ENCODE measurements at regions not wholly inside any gene's neighbourhood (a gene's known extent, or its start where the extent isn't known, plus 50 kb on each side); places are given as distances from the start of the nearest gene placed in this dataset.
A peak's percentile ranks its signal among the peaks of the same experiment; 100 is the strongest.

GRCh38 chr15:98519767-98520550 is 128.4 kb upstream of the IGF1R start:
- Mint-ChIP-seq H3K27me3 (ENCODE audit: low read depth) (peaks cover 12% of the 10 kb centered on the region), H3K4me1 (peaks cover 14% of the 10 kb centered on the region), H3K9me3 (no peaks in the 10 kb centered on the region), H3K27ac (peak overlapping the region in 1 of 3 experiments; percentile 49), H3K4me3 (no peak overlapping the region), H3K36me3 (ENCODE audit: low read depth) (no peaks in the 10 kb centered on the region)
- TF ChIP-seq, protein P1, sequence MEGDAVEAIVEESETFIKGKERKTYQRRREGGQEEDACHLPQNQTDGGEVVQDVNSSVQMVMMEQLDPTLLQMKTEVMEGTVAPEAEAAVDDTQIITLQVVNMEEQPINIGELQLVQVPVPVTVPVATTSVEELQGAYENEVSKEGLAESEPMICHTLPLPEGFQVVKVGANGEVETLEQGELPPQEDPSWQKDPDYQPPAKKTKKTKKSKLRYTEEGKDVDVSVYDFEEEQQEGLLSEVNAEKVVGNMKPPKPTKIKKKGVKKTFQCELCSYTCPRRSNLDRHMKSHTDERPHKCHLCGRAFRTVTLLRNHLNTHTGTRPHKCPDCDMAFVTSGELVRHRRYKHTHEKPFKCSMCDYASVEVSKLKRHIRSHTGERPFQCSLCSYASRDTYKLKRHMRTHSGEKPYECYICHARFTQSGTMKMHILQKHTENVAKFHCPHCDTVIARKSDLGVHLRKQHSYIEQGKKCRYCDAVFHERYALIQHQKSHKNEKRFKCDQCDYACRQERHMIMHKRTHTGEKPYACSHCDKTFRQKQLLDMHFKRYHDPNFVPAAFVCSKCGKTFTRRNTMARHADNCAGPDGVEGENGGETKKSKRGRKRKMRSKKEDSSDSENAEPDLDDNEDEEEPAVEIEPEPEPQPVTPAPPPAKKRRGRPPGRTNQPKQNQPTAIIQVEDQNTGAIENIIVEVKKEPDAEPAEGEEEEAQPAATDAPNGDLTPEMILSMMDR (IDR thresholded peaks at IDR 0.05; ENCODE audit: unreplicated experiment in 3 of 3), result no peak

- H3K27me3 Mint-ChIP-seq (ENCODE audit: low read depth), result peaks cover 4% of the 10 kb centered on the region
- TF ChIP-seq, protein P1 (IDR thresholded peaks at IDR 0.05; ENCODE audit: unreplicated experiment in 3 of 3), result no peak
- no peak overlapping the region for H3K4me3 Mint-ChIP-seq
Observed at GRCh38 chr15:98522127-98522526, 126.2 kb upstream of the IGF1R start.

GRCh38 chr15:98523912-98524662 is 124.3 kb upstream of the IGF1R start:
- H3K9me3 Mint-ChIP-seq, result no peaks in the 10 kb centered on the region
- H3K4me1 Mint-ChIP-seq, result peaks cover 17% of the 10 kb centered on the region
- peaks cover 4% of the 10 kb centered on the region for H3K27me3 Mint-ChIP-seq (ENCODE audit: low read depth)

More at GRCh38 chr15:98522127-98522526, 126.2 kb upstream of the IGF1R start:
- no peaks in the 10 kb centered on the region for H3K36me3 Mint-ChIP-seq (ENCODE audit: low read depth)
- no peaks in the 10 kb centered on the region for H3K9me3 Mint-ChIP-seq
- H3K4me1 Mint-ChIP-seq, result peaks cover 20% of the 10 kb centered on the region
- no peak overlapping the region for H3K27ac Mint-ChIP-seq

DNA sequence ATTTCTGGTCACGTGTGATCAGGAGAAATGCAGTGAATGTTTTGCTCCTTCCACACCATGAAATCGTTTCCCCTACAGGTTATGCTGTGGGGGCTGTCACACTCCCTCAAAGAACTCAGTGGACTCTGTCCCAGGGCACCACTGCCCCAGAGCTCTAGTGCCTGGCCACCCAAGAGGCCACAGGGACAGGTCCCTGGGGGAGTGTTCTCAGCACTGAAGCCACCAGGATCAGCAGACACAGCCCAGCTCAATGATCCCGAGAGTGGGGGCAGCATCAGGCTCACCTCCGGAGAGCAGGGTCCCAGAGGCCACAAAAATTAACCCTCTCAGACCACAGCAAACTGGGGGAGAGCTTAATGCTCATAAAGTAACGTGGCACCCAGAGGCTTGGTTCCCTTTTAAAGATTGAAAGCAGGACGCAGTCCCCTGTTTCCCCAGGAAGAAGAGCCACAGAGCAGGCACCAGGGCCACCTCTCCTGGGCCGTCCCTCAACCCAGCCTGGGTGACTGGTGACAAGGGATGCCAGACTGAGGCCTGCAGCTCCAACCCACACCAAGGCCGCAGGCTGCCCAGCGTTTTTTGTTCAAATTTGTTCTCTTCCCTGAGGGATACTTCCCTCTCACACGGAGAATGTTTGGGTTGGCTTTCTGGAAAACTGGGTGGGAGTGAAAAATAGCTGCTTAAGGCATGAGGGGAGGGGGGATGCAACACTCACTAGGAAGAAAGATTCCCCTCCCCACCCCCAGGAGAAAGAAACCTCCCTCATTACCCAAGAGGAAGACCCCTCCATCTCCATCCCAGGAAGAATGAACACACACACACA is 123.3 kb upstream of the IGF1R start:
- Mint-ChIP-seq H3K4me1 (peaks cover 12% of the 10 kb centered on the region), H3K9me3 (no peaks in the 10 kb centered on the region), H3K27me3 (ENCODE audit: low read depth) (peaks cover 6% of the 10 kb centered on the region), H3K4me3 (peak overlapping the region in 2 of 3 experiments; percentile 44 to 57), H3K27ac (peak overlapping the region; percentile 92 to 97 (median 93)), H3K36me3 (ENCODE audit: low read depth) (no peaks in the 10 kb centered on the region)
- TF ChIP-seq, protein P1 (IDR thresholded peaks at IDR 0.05; ENCODE audit: unreplicated experiment in 3 of 3), result no peak

More at GRCh38 chr15:98523912-98524662, 124.3 kb upstream of the IGF1R start:
- Mint-ChIP-seq H3K27ac (peak overlapping the region; percentile 52 to 93 (median 60)), H3K4me3 (peak overlapping the region in 1 of 3 experiments; percentile 23), H3K36me3 (ENCODE audit: low read depth) (no peaks in the 10 kb centered on the region)
- TF ChIP-seq, protein P1 (IDR thresholded peaks at IDR 0.05; ENCODE audit: unreplicated experiment in 3 of 3), result no peak

DNA sequence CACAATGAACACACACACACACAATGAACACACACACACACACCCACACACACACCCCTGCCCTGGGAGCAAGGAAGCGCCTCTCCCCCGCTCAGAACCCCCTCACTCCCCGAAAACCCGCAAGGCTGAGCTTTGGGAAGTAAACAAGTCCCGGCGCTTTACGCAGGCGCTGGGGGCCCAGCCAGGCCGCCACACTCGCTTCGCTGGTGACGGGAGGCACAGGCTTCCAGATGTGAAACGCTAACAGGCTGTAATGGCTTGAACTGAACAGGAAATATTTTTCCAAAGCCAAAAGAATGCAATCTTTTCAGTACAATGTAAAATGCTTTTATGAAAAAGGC is 122.7 kb upstream of the IGF1R start:
- TF ChIP-seq, protein P1 (IDR thresholded peaks at IDR 0.05; ENCODE audit: unreplicated experiment in 3 of 3), result no peak
- Mint-ChIP-seq H3K9me3 (no peaks in the 10 kb centered on the region), H3K4me1 (peaks cover 12% of the 10 kb centered on the region), H3K27ac (peak overlapping the region; percentile 92 to 97 (median 93)), H3K36me3 (ENCODE audit: low read depth) (no peaks in the 10 kb centered on the region), H3K4me3 (peak overlapping the region in 2 of 3 experiments; percentile 44 to 57), H3K27me3 (ENCODE audit: low read depth) (peaks cover 4% of the 10 kb centered on the region)

Measured in nephron (organoid).